Lung (tissue), 11 donors: ENCODE measurements at regions not wholly inside any gene's neighbourhood (a gene's known extent, or its start where the extent isn't known, plus 50 kb on each side); places are given as distances from the start of the nearest gene placed in this dataset.

ENCODE experiments used
- ATAC-seq: fragments of 200-7000 bp; cut with Tn5 transposase; one replicate; pipeline ENCODE4 v1.9.1; 2020; ENCODE audit warnings: moderate number of reproducible peaks; ENCODE audit not compliant: insufficient read depth, low FRiP score
- DNase-seq, 3 donors: peaks; one replicate each; pipeline ENCODE4 v3.0.0-alpha.2; 2013 to 2017
- H3K27ac ChIP-seq, 2 donors: one replicate each; pipeline ENCODE4 v1.5.1; 2013; ENCODE audit warnings: mild to moderate bottlenecking in 2 of 2, moderate library complexity in 2 of 2, control low read depth in 1 of 2, inconsistent platforms in 1 of 2, low read depth in 1 of 2, low read length in 1 of 2
- H3K27me3 ChIP-seq, 3 donors: one replicate each; pipeline ENCODE4 v1.5.1; 2013; ENCODE audit warnings: low read length in 2 of 3; ENCODE audit not compliant: control insufficient read depth in 3 of 3, insufficient read depth in 3 of 3
- H3K36me3 ChIP-seq, 4 donors: one replicate each; pipeline ENCODE4 v1.5.1; 2013; ENCODE audit warnings: low read length in 4 of 4, mild to moderate bottlenecking in 1 of 4, moderate library complexity in 1 of 4; ENCODE audit not compliant: control insufficient read depth in 4 of 4, insufficient read depth in 4 of 4
- H3K4me1 ChIP-seq, 5 donors: one replicate each; pipeline ENCODE4 v1.5.1; 2013; ENCODE audit warnings: low read length in 5 of 5, mild to moderate bottlenecking in 2 of 5, moderate library complexity in 1 of 5; ENCODE audit not compliant: control insufficient read depth in 5 of 5, insufficient read depth in 5 of 5
- H3K4me3 ChIP-seq: one replicate; pipeline ENCODE4 v1.5.1; 2013; ENCODE audit warnings: mild to moderate bottlenecking, control low read depth, moderate library complexity
- H3K9ac ChIP-seq, 2 donors: one replicate each; pipeline ENCODE4 v1.5.1; 2013; ENCODE audit warnings: low read length in 2 of 2, control low read depth in 1 of 2; ENCODE audit not compliant: insufficient read depth in 1 of 2
- H3K9me3 ChIP-seq, 4 donors: one replicate each; pipeline ENCODE4 v1.5.1; 2013; ENCODE audit warnings: low read length in 3 of 4, mild to moderate bottlenecking in 1 of 4, moderate library complexity in 1 of 4; ENCODE audit not compliant: control insufficient read depth in 4 of 4, insufficient read depth in 3 of 4
- WGBS, 2 donors: extraction: QIAGEN DNeasy Blood & Tissue Kit; methylation state at CpG; one replicate each; pipeline ENCODE4 v1.1.7; 2013; 5-methylcytosine and 5-hydroxymethylcytosine counted together
- TF ChIP-seq, protein P1 (sequence below): IDR thresholded peaks from 2 replicates; pipeline ENCODE4 v1.5.1; 2012; ENCODE audit warnings: mild to moderate bottlenecking; ENCODE audit errors: control extremely low read depth, extremely low read depth
- donor health status: control.
- donor health status: control.
- donor health status: Bipolar disorder and iron deficiency.
- donor health status: healthy.
- donor health status: DM: yes; HTN: yes; CAD: no.

- Histone ChIP-seq H3K27ac (no peak overlapping the region), H3K4me3 (no peak overlapping the region), H3K9me3 (peaks cover 0 to 5% (median 4%) of the 10 kb centered on the region in 4 donors), H3K9ac (no peak overlapping the region), H3K27me3 (no peaks in the 10 kb centered on the region), H3K4me1 (peaks cover 0 to 4% (median 0%) of the 10 kb centered on the region in 5 donors), H3K36me3 (no peaks in the 10 kb centered on the region)
- DNase-seq = no peak
- ATAC-seq = no peak
- WGBS, 2 donors = 76 to 92% methylated on average over 2 of the region's 2 CpGs
- TF ChIP-seq, protein P1, sequence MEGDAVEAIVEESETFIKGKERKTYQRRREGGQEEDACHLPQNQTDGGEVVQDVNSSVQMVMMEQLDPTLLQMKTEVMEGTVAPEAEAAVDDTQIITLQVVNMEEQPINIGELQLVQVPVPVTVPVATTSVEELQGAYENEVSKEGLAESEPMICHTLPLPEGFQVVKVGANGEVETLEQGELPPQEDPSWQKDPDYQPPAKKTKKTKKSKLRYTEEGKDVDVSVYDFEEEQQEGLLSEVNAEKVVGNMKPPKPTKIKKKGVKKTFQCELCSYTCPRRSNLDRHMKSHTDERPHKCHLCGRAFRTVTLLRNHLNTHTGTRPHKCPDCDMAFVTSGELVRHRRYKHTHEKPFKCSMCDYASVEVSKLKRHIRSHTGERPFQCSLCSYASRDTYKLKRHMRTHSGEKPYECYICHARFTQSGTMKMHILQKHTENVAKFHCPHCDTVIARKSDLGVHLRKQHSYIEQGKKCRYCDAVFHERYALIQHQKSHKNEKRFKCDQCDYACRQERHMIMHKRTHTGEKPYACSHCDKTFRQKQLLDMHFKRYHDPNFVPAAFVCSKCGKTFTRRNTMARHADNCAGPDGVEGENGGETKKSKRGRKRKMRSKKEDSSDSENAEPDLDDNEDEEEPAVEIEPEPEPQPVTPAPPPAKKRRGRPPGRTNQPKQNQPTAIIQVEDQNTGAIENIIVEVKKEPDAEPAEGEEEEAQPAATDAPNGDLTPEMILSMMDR = no peak
Observed at GRCh38 chr20:43794326-43794725, 67.5 kb upstream of the GTSF1L start.

GRCh38 chr20:43789593-43789992, 62.8 kb upstream of the GTSF1L start:
- Histone ChIP-seq H3K9ac (no peak overlapping the region), H3K4me3 (no peak overlapping the region), H3K9me3 (peaks cover 0 to 5% (median 2%) of the 10 kb centered on the region in 4 donors), H3K36me3 (no peaks in the 10 kb centered on the region), H3K4me1 (no peaks in the 10 kb centered on the region), H3K27me3 (no peaks in the 10 kb centered on the region), H3K27ac (no peak overlapping the region)
- TF ChIP-seq, protein P1 = no peak
- ATAC-seq (no peak), DNase-seq (no peak)

DNA sequence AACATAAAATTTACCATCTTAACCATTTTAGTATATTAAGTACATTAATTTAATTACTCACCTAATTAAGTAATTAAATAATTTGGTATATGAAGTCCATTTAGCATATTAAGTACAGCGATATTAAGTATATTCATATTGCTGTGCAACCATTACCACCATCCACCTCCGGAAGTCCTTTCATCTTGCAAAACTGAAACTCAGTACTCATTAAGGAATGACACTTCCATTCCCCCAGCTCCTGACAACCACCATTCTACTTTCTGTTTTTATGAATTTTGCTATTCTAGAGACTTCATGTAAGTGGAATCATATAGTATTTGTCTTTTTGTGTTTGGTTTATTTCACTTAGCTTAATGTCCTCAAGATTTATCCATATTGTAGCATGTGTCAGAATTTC, 61.1 kb upstream of the GTSF1L start:
- ATAC-seq = no peak
- no peaks in the 10 kb centered on the region for H3K4me1 ChIP-seq
- no peak for DNase-seq
- H3K36me3 ChIP-seq = no peaks in the 10 kb centered on the region
- no peak overlapping the region for H3K9ac ChIP-seq
- TF ChIP-seq, protein P1 = no peak
- H3K4me3 ChIP-seq = no peak overlapping the region
- H3K27ac ChIP-seq = no peak overlapping the region
- peaks cover 0 to 5% (median 2%) of the 10 kb centered on the region in 4 donors for H3K9me3 ChIP-seq
- 45 to 83% methylated on average over 2 of the region's 2 CpGs for WGBS, 2 donors
- H3K27me3 ChIP-seq = no peaks in the 10 kb centered on the region

DNA sequence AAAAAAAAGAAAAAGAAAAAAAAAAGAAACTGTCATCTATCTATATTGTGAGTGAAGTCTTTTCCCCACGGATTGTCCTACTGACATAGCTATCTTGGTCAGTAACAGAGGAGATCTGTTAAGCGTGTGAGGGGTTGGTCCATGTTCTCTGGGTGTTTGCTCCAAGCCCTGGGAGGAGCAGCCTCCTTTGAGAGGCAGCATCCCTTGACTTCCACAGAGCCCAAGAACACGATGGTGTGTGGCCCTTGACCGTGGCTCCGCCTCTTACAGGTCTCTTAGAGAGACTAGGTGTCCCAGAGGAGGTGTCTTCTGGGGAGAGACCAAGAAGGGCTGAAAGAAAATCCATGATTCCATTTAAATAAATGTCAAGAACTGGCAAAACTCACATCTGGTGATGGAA, 60.1 kb upstream of the GTSF1L start:
- Histone ChIP-seq H3K9me3 (peaks cover 0 to under 1% (median 0%) of the 10 kb centered on the region in 4 donors), H3K27ac (no peak overlapping the region), H3K4me3 (no peak overlapping the region), H3K9ac (no peak overlapping the region), H3K27me3 (no peaks in the 10 kb centered on the region), H3K4me1 (no peaks in the 10 kb centered on the region), H3K36me3 (no peaks in the 10 kb centered on the region)
- TF ChIP-seq, protein P1 = no peak
- DNase-seq = no peak
- 71 to 84% methylated on average over 5 of the region's 5 CpGs for WGBS, 2 donors
- no peak for ATAC-seq
